ENCODE measurements at regions not wholly inside any gene's neighbourhood (a gene's known extent, or its start where the extent isn't known, plus 50 kb on each side); places are given as distances from the start of the nearest gene placed in this dataset.
"Not testable (repeated sequence)": the region's sequence is repeated elsewhere in the genome, so short reads cannot be mapped to it uniquely, and the experiment has no call there.

- no peak for DNase-seq (ENCODE audit: low read depth)
These were observed 287.0 kb upstream of the MAGEB18 start for GRCh38 chrX:25851141-25851540.

- no peak for DNase-seq (ENCODE audit: low read depth)
These were observed 285.1 kb upstream of the MAGEB18 start for GRCh38 chrX:25853002-25853479.

GRCh38 chrX:25858273-25858880, 279.8 kb upstream of the MAGEB18 start:
- no peak for DNase-seq (ENCODE audit: low read depth)

- no peak for DNase-seq (ENCODE audit: low read depth)
These were observed 277.8 kb upstream of the MAGEB18 start for GRCh38 chrX:25860322-25860721.

GRCh38 chrX:25869761-25870160, 268.4 kb upstream of the MAGEB18 start:
- no peak for DNase-seq (ENCODE audit: low read depth)

GRCh38 chrX:25872786-25873185, 265.4 kb upstream of the MAGEB18 start:
- no peak for DNase-seq (ENCODE audit: low read depth)

GRCh38 chrX:25873196-25873595, 264.9 kb upstream of the MAGEB18 start:
- peak; percentile 2 for DNase-seq (ENCODE audit: low read depth)

- DNase-seq (ENCODE audit: low read depth), result no peak
These were observed 259.3 kb upstream of the MAGEB18 start for GRCh38 chrX:25878806-25879205.

GRCh38 chrX:25882503-25882902, 255.6 kb upstream of the MAGEB18 start:
- DNase-seq (ENCODE audit: low read depth), result not testable (repeated sequence)

GRCh38 chrX:25897758-25898157, 240.4 kb upstream of the MAGEB18 start:
- no peak for DNase-seq (ENCODE audit: low read depth)

- not testable (repeated sequence) for DNase-seq (ENCODE audit: low read depth)
These were observed 232.4 kb upstream of the MAGEB18 start for GRCh38 chrX:25905728-25906127.

GRCh38 chrX:25925946-25926345, 212.2 kb upstream of the MAGEB18 start:
- DNase-seq (ENCODE audit: low read depth), result no peak

- DNase-seq (ENCODE audit: low read depth), result no peak
These were observed 209.8 kb upstream of the MAGEB18 start for GRCh38 chrX:25928316-25928715.

GRCh38 chrX:25941087-25941486, 197.1 kb upstream of the MAGEB18 start:
- no peak for DNase-seq (ENCODE audit: low read depth)

- no peak for DNase-seq (ENCODE audit: low read depth)
These were observed 196.4 kb upstream of the MAGEB18 start for GRCh38 chrX:25941559-25942250.

- no peak for DNase-seq (ENCODE audit: low read depth)
These were observed 169.2 kb upstream of the MAGEB18 start for GRCh38 chrX:25968920-25969319.

GRCh38 chrX:25976683-25977310, 161.3 kb upstream of the MAGEB18 start:
- no peak for DNase-seq (ENCODE audit: low read depth)

GRCh38 chrX:25998687-25999086, 139.5 kb upstream of the MAGEB18 start:
- DNase-seq (ENCODE audit: low read depth), result no peak

- no peak for DNase-seq (ENCODE audit: low read depth)
These were observed 130.7 kb upstream of the MAGEB18 start for GRCh38 chrX:26007462-26007861.

GRCh38 chrX:26008042-26008441, 130.1 kb upstream of the MAGEB18 start:
- no peak for DNase-seq (ENCODE audit: low read depth)

- no peak for DNase-seq (ENCODE audit: low read depth)
These were observed 129.5 kb upstream of the MAGEB18 start for GRCh38 chrX:26008691-26009090.

- no peak for DNase-seq (ENCODE audit: low read depth)
These were observed 118.8 kb upstream of the MAGEB18 start for GRCh38 chrX:26019386-26019785.

- no peak for DNase-seq (ENCODE audit: low read depth)
These were observed 112.0 kb upstream of the MAGEB18 start for GRCh38 chrX:26026179-26026578.

All from fibroblast of gingiva (primary cell).